ENCODE measurements at regions not wholly inside any gene's neighbourhood (a gene's known extent, or its start where the extent isn't known, plus 50 kb on each side); places are given as distances from the start of the nearest gene placed in this dataset.

DNA sequence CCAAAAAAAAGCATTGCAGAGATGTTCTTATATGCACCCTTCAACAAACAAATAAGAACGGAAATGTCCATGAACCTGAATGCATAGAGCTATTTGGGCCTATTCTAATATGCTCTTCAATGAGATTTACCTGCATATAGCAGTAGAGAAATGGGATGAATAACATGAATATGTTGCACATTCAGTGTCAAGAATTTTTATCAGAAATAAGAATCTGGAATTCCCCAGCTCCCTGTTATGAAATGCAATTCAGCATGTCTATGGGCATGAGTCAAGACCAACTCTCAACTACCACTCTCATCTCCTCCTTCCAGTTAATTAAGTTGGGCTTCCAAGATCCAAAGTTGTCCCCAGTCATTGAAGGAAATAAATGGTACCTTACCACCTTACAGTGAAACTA, 133.7 kb upstream of the ALCAM start:
- TF ChIP-seq POLR2A (IDR thresholded peaks at IDR 0.05), result no peak
- TF ChIP-seq, protein P1, sequence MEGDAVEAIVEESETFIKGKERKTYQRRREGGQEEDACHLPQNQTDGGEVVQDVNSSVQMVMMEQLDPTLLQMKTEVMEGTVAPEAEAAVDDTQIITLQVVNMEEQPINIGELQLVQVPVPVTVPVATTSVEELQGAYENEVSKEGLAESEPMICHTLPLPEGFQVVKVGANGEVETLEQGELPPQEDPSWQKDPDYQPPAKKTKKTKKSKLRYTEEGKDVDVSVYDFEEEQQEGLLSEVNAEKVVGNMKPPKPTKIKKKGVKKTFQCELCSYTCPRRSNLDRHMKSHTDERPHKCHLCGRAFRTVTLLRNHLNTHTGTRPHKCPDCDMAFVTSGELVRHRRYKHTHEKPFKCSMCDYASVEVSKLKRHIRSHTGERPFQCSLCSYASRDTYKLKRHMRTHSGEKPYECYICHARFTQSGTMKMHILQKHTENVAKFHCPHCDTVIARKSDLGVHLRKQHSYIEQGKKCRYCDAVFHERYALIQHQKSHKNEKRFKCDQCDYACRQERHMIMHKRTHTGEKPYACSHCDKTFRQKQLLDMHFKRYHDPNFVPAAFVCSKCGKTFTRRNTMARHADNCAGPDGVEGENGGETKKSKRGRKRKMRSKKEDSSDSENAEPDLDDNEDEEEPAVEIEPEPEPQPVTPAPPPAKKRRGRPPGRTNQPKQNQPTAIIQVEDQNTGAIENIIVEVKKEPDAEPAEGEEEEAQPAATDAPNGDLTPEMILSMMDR (IDR thresholded peaks at IDR 0.05), result no peak
- Histone ChIP-seq H3K4me3 (replicated peaks in 1 of 3) (no peak overlapping the region), H3K27me3 (no peaks in the 10 kb centered on the region), H3K27ac (no peak overlapping the region), H3K36me3 (no peaks in the 10 kb centered on the region), H3K9me3 (no peaks in the 10 kb centered on the region), H3K4me1 (no peaks in the 10 kb centered on the region)
- DNase-seq, result no peak
- WGBS, 2 donors, result 94 to 97% methylated on average over 1 of the region's 1 CpG
- intact Hi-C loops (cut with DNase I), result no loop called here

DNA sequence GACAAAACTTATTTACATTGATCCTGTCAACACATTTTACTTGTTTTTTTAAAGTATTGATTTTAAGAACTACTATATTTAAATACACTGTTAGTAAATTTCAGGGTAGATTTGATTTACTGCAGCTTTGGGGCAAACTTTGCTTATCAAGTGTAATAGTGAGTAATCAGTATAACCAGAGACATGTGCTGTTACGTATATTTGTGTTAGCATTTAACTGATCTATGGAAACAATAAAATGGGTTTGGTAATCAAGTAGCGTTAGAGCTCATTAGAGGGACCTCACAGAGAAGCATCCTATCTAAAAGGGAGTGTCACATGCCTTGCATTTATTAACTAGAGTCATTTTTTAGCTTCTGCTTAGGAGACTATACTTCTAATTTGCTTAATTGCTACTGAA, 131.5 kb upstream of the ALCAM start:
- 90 to 91% methylated on average over 2 of the region's 2 CpGs for WGBS, 2 donors

DNA sequence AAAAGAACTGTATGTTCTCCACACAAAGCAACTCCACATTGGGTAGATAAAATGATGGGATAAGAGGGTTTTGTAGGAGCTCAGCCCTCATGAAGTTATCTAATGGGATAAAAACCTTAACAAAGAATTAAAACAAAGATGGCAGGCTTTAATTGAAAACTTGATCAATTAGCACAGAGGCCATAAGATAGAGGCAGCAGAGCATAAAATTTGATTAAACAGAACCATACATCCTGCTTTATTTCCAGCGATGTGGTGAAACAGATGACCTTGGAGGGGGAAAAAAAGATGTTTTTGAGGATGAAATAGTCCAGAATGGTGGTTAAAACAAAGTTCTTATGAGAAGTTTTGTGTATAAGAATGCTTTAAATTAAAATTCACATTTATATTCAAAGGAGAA, 130.9 kb upstream of the ALCAM start:
- WGBS, 2 donors, result 64 to 69% methylated on average over 1 of the region's 1 CpG
- TF ChIP-seq, protein P1 (IDR thresholded peaks at IDR 0.05), result no peak
- TF ChIP-seq POLR2A (IDR thresholded peaks at IDR 0.05), result no peak
- H3K4me1 ChIP-seq, result no peaks in the 10 kb centered on the region
- H3K9me3 ChIP-seq, result no peaks in the 10 kb centered on the region
- no peak overlapping the region for H3K27ac ChIP-seq
- no peak overlapping the region for H3K4me3 ChIP-seq (replicated peaks in 1 of 3)
- no peaks in the 10 kb centered on the region for H3K27me3 ChIP-seq
- DNase-seq, result no peak
- H3K36me3 ChIP-seq, result no peaks in the 10 kb centered on the region
- intact Hi-C loops (cut with DNase I), result no loop called here

More for the DNA sequence above, 131.5 kb upstream of the ALCAM start:
- intact Hi-C loops (cut with DNase I), result no loop called here
- no peaks in the 10 kb centered on the region for H3K27me3 ChIP-seq
- DNase-seq, result no peak
- no peak overlapping the region for H3K4me3 ChIP-seq (replicated peaks in 1 of 3)
- no peaks in the 10 kb centered on the region for H3K36me3 ChIP-seq
- no peaks in the 10 kb centered on the region for H3K9me3 ChIP-seq
- TF ChIP-seq, protein P1 (IDR thresholded peaks at IDR 0.05), result no peak
- no peak for TF ChIP-seq POLR2A (IDR thresholded peaks at IDR 0.05)
- no peaks in the 10 kb centered on the region for H3K4me1 ChIP-seq
- no peak overlapping the region for H3K27ac ChIP-seq

DNA sequence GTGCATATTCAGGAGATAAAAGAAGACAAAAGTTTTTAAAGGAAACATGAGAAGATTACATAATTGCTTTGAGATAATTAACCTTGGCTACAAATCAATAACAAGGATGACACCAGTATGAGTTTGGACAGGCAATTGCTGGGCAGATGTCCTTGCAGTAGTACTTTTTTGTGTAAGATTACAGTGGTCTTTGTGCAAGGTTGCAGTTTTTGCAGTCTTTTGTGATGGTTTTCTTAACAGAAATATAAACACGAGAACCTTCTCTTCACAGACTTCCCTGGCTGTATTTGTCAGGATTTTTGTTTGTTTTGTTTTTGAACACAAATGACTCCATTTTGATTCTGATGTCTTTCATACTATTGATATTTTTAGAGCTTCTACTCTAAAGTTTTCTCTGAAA, 128.3 kb upstream of the ALCAM start:
- 82 to 86% methylated on average over 1 of the region's 1 CpG for WGBS, 2 donors
- Histone ChIP-seq H3K36me3 (no peaks in the 10 kb centered on the region), H3K4me3 (replicated peaks in 1 of 3) (no peak overlapping the region), H3K27me3 (no peaks in the 10 kb centered on the region), H3K27ac (no peak overlapping the region), H3K9me3 (no peaks in the 10 kb centered on the region), H3K4me1 (no peaks in the 10 kb centered on the region)
- intact Hi-C loops (cut with DNase I), result no loop called here
- no peak for DNase-seq
- no peak for TF ChIP-seq POLR2A (IDR thresholded peaks at IDR 0.05)
- TF ChIP-seq, protein P1 (IDR thresholded peaks at IDR 0.05), result no peak

DNA sequence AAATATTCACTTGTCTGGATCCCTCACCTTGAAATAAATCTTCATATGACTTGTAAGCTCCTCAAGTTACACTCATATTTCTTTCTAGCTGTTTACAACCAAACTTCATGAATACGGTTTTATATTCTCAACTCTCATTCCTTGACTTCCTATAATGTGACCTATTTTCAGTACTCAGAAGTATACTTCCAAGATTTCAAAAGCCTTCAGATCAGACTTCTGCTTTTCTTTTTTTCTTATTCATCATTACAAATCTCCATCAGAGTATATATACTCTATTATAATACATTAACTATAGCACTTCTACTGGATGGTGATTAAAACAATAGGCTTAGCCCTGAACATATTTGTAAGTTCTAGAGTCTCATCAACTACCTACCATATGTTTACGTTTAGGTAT, 123.6 kb upstream of the ALCAM start:
- TF ChIP-seq, protein P1 (IDR thresholded peaks at IDR 0.05), result no peak
- Histone ChIP-seq H3K4me3 (replicated peaks in 1 of 3) (no peak overlapping the region), H3K27me3 (no peaks in the 10 kb centered on the region), H3K36me3 (no peaks in the 10 kb centered on the region), H3K27ac (no peak overlapping the region), H3K9me3 (no peaks in the 10 kb centered on the region), H3K4me1 (no peaks in the 10 kb centered on the region)
- no peak for DNase-seq
- 84 to 89% methylated on average over 2 of the region's 2 CpGs for WGBS, 2 donors
- intact Hi-C loops (cut with DNase I), result no loop called here
